ENCODE measurements at regions not wholly inside any gene's neighbourhood (a gene's known extent, or its start where the extent isn't known, plus 50 kb on each side); places are given as distances from the start of the nearest gene placed in this dataset.
"Not testable (repeated sequence)": the region's sequence is repeated elsewhere in the genome, so short reads cannot be mapped to it uniquely, and the experiment has no call there.

DNA sequence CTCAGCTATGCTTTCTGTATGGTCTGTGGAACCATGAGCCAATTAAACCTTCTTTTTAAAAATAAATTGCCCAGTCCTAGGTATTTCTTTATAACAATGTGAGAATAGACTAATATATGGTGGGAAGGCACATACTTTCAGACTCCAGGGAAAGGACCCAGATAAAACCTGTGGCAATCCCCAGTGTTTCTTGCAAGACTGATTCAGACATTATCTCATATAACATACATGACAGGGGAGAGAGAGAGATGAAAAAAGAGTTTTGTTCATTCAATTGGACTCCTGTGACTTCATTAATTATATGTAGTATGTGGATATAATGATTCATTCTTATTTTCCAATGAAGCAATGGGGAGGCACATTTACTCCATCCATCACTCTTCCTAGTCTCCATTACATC, 291.4 kb upstream of the PRKX start:
- no peak for DNase-seq

GRCh38 chrX:3994315-3994714, 280.9 kb upstream of the PRKX start:
- DNase-seq, result no peak

- no peak for DNase-seq
Measured at GRCh38 chrX:3990569-3990968, 277.1 kb upstream of the PRKX start.

GRCh38 chrX:3972104-3972858, 258.8 kb upstream of the PRKX start:
- not testable (repeated sequence) for DNase-seq

GRCh38 chrX:3968749-3969148, 255.3 kb upstream of the PRKX start:
- no peak for DNase-seq

DNA sequence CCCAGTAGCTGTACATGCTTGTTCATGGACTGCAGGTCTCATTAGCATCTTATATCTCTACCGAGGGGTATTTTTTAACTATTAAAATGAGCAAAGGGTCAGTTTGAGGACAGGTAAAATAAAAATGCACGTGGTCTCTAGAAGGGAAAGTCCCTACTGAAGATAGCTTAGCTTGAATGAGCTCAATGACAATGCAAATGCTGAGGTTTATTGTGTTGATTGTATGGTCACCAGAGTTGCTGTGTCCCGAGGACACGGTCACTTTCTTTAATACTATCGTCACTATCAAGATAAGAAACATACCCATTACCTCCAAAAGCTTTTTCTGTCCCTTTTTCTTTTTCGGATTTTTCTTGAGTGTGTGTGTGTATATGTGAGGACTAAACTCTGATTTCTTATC, 250.5 kb upstream of the PRKX start:
- DNase-seq, result no peak

DNA sequence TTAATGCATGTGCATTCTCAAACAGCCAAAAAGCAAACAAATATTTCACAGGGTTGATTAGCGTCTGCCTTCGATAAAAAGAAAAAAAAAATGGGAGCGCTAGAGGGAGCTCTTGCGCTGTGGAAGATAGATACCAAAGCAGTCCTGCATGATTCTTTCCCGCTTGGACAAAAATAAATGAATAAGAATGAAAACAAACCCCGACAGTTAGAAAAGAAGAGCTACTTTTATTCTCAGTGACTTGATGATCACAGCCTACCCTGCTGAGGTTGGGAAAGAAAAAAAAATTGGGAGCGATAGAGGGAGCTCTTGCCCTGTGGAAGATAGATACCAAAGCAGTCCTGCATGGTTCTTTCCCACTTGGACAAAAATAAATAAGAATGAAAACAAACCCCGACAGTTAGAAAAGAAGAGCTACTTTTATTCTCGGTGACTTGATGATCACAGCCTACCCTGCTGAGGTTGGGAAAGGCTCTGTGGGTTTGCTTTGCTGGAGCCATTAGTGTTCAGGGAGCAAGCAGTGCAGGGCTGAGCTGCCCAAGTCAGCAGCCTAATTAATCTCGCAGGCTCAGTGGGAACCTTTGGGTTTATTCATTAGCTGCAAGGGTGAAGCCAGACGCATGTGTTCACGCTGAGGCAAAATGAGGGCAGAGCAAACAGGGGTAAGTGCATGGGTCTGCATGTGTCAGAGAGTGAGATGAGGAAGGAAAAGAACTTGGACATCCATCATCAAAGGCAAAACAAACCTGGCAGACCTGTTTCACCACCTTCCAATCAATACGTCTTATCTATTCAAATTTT, 249.3 kb upstream of the PRKX start:
- no peak for DNase-seq

GRCh38 chrX:3960952-3961351, 247.5 kb upstream of the PRKX start:
- no peak for DNase-seq

GRCh38 chrX:3951859-3952258, 238.4 kb upstream of the PRKX start:
- DNase-seq, result no peak

DNA sequence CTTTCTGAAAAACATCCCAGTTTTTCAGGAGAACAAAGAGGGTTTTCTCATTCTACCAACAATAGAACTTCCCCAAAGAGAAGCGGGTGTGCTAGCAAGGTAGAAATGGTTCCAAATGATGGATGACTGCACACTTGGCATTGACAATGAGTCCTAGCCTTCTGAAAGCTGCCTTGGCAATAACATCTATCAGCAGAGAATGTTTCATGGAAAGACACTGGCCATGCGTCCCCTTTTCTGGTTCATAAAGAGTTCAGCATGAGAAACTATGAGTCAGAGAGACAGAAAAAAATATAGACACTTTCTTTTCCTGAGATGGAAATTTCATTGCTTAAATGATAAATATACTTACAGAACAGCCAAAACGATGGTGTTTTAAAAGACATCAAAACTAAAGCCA, 236.9 kb upstream of the PRKX start:
- no peak for DNase-seq

DNA sequence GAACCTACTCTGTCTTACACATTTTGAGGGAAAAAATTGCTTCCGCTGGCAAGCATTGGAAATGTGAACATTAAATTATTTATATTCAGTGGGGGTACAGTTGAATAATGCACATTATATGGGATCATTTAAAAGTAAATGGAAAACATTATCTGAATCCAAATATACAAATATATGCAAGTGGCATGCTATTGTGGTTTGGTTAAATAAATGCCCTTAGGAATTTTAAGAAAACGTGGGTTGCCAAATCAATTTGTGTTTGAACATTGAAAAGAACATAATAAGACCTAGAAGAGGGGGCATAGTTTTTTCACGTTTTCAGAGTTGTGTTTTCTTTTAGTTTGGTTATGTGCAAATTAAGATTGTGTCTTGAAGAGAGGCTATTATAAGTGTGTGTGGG, 230.5 kb upstream of the PRKX start:
- DNase-seq, result no peak

GRCh38 chrX:3940000-3940610, 226.7 kb upstream of the PRKX start:
- peak in 1 of 2 donors; percentile 8 for DNase-seq

- no peak for DNase-seq
Measured at GRCh38 chrX:3938587-3938986, 225.1 kb upstream of the PRKX start.

DNA sequence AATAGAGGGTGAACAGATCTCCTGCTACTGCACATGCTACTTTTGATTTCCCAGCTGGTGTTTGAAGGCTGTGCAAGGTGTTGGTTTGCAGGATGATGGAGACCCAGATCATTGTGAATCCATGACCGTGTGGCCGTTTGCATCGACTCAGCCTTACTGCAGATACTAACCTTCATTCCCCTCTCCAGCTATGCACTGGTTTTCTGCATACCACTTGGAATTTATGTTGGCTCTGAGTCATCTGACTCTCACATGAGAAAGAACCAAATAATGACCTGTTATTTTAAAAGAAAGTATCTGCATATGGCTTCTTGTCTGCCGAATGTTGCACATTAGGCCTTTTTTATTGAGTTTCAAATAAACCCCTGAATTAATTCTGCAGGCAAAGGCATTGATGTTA, 221.7 kb upstream of the PRKX start:
- not testable (repeated sequence) for DNase-seq

DNA sequence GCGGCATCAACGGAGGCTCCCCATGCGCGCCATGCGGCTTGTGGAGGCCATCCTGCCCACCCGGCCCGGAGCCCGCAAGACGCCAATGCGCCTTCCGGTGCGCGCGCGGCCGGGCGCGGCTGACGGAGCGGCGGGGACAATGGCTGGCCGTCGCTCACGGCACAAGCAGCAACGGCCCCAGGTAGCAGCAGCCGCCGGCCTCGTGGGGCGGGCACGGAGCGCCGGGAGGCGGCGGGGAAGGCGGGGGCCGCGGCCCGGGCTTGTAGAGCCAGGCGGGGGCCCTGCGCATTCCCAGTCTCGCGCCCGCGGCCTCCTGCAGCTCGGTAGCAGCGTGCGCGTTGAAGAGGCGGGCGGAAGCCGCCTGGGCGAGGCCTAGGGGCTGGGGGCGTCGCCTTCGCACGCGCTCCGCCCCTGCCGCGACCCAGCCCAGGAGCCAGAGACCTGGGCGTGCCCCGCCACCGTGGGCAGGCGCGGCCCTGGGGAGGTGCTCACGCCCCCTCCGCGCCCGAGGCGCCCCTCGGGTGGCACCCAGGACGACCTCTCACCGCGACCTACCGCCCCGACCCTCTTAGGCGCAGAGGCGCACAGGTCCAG, 207.1 kb upstream of the PRKX start:
- DNase-seq, result not testable (repeated sequence)

GRCh38 chrX:3919668-3920423, 206.4 kb upstream of the PRKX start:
- DNase-seq, result not testable (repeated sequence)

GRCh38 chrX:3914813-3915212, 201.4 kb upstream of the PRKX start:
- not testable (repeated sequence) for DNase-seq

- not testable (repeated sequence) for DNase-seq
Measured at GRCh38 chrX:3914059-3914458, 200.6 kb upstream of the PRKX start.

- DNase-seq, result not testable (repeated sequence)
Measured at GRCh38 chrX:3911012-3911411, 197.6 kb upstream of the PRKX start.

DNA sequence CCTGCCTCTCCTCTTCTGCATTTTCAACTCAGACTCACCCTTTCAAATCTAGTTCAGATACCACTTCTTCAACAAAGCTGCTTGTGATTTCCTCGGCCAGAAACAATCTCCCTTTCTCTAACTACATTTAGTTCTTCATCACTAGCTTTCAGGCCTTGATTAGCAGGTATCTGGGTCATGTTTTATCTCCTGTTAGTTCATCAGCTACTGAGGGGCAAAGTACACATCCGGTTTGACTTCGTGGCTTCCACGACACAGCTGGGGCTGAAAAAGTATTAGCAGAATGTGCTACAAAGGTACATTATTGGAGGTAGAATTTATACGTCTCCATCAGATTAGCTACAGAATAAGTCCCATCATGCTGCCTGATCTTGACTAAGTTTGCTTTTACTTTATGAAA, 197.2 kb upstream of the PRKX start:
- DNase-seq, result not testable (repeated sequence)

DNA sequence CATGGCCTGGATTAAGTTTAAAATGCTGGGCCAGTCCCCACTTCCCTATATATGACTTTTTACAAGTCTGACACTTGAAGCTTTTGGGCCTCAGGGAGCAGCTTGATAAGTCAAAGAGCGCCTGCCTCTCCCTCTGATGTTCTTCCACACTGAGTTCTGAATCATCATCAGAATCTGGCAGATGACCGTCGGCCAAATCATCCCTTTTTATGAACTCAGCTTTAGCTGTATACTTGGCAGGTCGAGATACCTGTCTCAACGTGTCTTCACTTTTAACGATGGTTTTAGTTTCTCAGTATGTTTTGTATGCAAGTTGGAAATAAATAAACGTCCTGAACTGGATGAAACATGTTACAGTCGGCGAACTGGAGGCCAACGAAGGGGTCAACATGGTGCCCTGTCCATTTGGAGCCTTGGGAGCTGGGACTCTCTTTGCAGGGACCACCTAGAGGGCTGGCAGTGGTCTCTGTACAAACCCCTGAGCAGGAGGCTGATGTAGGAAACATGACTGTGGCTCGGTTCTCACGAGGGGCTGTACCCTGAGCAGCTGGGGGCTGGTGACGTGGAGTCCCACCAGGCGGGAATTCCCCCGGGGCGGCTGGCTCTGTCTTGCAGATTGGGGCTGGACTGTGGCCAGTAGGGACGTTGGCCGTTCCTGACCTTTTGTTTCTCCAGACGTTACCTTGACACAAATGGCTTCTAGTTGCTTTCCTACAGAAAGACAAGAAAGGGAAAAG, 192.2 kb upstream of the PRKX start:
- DNase-seq, result not testable (repeated sequence)

DNA sequence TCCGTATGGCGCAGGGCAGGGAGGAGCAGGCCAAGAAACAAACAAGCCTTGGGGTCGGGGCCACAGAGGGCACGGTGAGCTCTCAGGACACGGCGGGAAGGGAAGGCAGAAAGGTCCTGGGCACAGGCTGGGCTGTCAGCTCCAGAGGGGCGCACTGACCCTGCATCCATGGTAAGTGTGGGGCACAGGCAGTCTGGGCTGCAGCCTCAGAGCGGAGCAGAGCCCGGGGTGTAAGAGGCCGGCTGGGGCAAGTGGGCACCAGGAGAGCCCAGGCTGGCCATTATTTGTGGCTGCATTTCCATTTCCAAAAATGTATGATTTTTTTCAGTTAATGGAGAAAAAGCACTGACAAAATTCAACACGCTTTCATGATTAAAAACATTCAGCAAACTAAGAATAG, 188.8 kb upstream of the PRKX start:
- DNase-seq, result not testable (repeated sequence)
